Right lobe of liver (tissue), 4 donors: ENCODE measurements at regions not wholly inside any gene's neighbourhood (a gene's known extent, or its start where the extent isn't known, plus 50 kb on each side); places are given as distances from the start of the nearest gene placed in this dataset.

Experiments
- CTCF ChIP-seq, 4 donors: fragments of 200-600 bp in 3 of 4; fragments of 450-650 bp in 1 of 4; IDR thresholded peaks; one replicate each; pipeline versions ENCODE4 v1.5.1 to v1.8.0; 2016 to 2022; ENCODE audit warnings: antibody characterized with exemption in 4 of 4, mild to moderate bottlenecking in 2 of 4
- POLR2A ChIP-seq: fragments of 450-650 bp; IDR thresholded peaks from one replicate; pipeline ENCODE4 v1.6.1; 2017; ENCODE audit warnings: antibody characterized with exemption, mild to moderate bottlenecking
- donor health status: DM: no; HTN: no; CAD: no.
- donor health status: DM: no; HTN: no; CAD: no.
- donor health status: DM: no; HTN: yes; CAD: no.

GRCh38 chr6:170006071-170006899, 254.9 kb downstream of the ERMARD start:
- TF ChIP-seq CTCF (IDR thresholded peaks at IDR 0.05) (no peak), POLR2A (no peak)
